Dendritic cell treated with granulocyte-macrophage colony-stimulating factor and Interleukin-4, amounts not matched to agents 40 ng/mL and 50 ng/mL, for 4 days (primary cell): ENCODE measurements at regions not wholly inside any gene's neighbourhood (a gene's known extent, or its start where the extent isn't known, plus 50 kb on each side); places are given as distances from the start of the nearest gene placed in this dataset.

Source experiments
- H3K27ac Mint-ChIP-seq: one replicate; pipeline ENCODE4 v1.8.0; 2022; ENCODE audit warnings: mild to moderate bottlenecking, mixed read lengths
- H3K27me3 Mint-ChIP-seq: one replicate; pipeline ENCODE4 v1.8.0; 2022; ENCODE audit warnings: mild to moderate bottlenecking, mixed read lengths
- H3K36me3 Mint-ChIP-seq: one replicate; pipeline ENCODE4 v1.8.0; 2022; ENCODE audit warnings: low read depth, mixed read lengths
- H3K4me1 Mint-ChIP-seq: one replicate; pipeline ENCODE4 v1.8.0; 2022; ENCODE audit warnings: low read depth, mixed read lengths
- H3K4me3 Mint-ChIP-seq: one replicate; pipeline ENCODE4 v1.8.0; 2022; ENCODE audit warnings: mild to moderate bottlenecking, moderate library complexity, mixed read lengths
- H3K9me3 Mint-ChIP-seq: one replicate; pipeline ENCODE4 v1.8.0; 2022; ENCODE audit warnings: mixed read lengths
- intact Hi-C: fragments of 100-400 bp; cut with micrococcal nuclease; formaldehyde crosslinking; loops from one replicate; pipeline ENCODE4 v1.15.0; 2022

- intact Hi-C loops = no loop called here
- H3K9me3 Mint-ChIP-seq = peaks cover 11% of the 10 kb centered on the region
- no peaks in the 10 kb centered on the region for H3K4me1 Mint-ChIP-seq
- H3K27ac Mint-ChIP-seq = no peak overlapping the region
- no peak overlapping the region for H3K4me3 Mint-ChIP-seq
- H3K27me3 Mint-ChIP-seq = no peaks in the 10 kb centered on the region
- H3K36me3 Mint-ChIP-seq = no peaks in the 10 kb centered on the region
Measured at GRCh38 chr18:26794230-26795101, 71.0 kb downstream of the AQP4 start.

GRCh38 chr18:26792661-26793060 lies 72.8 kb downstream of the AQP4 start:
- Mint-ChIP-seq H3K27ac (no peak overlapping the region), H3K27me3 (no peaks in the 10 kb centered on the region), H3K4me3 (no peak overlapping the region), H3K4me1 (no peaks in the 10 kb centered on the region), H3K9me3 (no peaks in the 10 kb centered on the region), H3K36me3 (no peaks in the 10 kb centered on the region)
- intact Hi-C loops = no loop called here

- no peaks in the 10 kb centered on the region for H3K36me3 Mint-ChIP-seq
Measured at GRCh38 chr18:26791676-26792075, 73.8 kb downstream of the AQP4 start.

GRCh38 chr18:26784599-26784998 lies 80.9 kb downstream of the AQP4 start:
- Mint-ChIP-seq H3K4me3 (no peak overlapping the region), H3K27ac (no peak overlapping the region), H3K36me3 (no peaks in the 10 kb centered on the region), H3K27me3 (peaks cover 1% of the 10 kb centered on the region), H3K4me1 (peaks cover 20% of the 10 kb centered on the region), H3K9me3 (no peaks in the 10 kb centered on the region)
- intact Hi-C loops = no loop called here

More at GRCh38 chr18:26791676-26792075, 73.8 kb downstream of the AQP4 start:
- H3K4me3 Mint-ChIP-seq = no peak overlapping the region
- no peaks in the 10 kb centered on the region for H3K9me3 Mint-ChIP-seq
- H3K27ac Mint-ChIP-seq = no peak overlapping the region
- H3K4me1 Mint-ChIP-seq = no peaks in the 10 kb centered on the region
- H3K27me3 Mint-ChIP-seq = no peaks in the 10 kb centered on the region
- intact Hi-C loops = no loop called here

- Mint-ChIP-seq H3K4me3 (no peak overlapping the region), H3K27me3 (peaks cover 1% of the 10 kb centered on the region), H3K4me1 (peaks cover 21% of the 10 kb centered on the region), H3K27ac (no peak overlapping the region), H3K9me3 (no peaks in the 10 kb centered on the region), H3K36me3 (no peaks in the 10 kb centered on the region)
- intact Hi-C loops = no loop called here
Measured at GRCh38 chr18:26783170-26783569, 82.3 kb downstream of the AQP4 start.

GRCh38 chr18:26780520-26781325 lies 84.8 kb downstream of the AQP4 start:
- H3K36me3 Mint-ChIP-seq = no peaks in the 10 kb centered on the region
- no peak overlapping the region for H3K4me3 Mint-ChIP-seq
- H3K27ac Mint-ChIP-seq = no peak overlapping the region
- H3K9me3 Mint-ChIP-seq = no peaks in the 10 kb centered on the region
- intact Hi-C loops = no loop called here
- H3K27me3 Mint-ChIP-seq = peaks cover 1% of the 10 kb centered on the region
- H3K4me1 Mint-ChIP-seq = peaks cover 36% of the 10 kb centered on the region

GRCh38 chr18:26778054-26778393 lies 87.5 kb downstream of the AQP4 start:
- no peak overlapping the region for H3K27ac Mint-ChIP-seq
- H3K4me3 Mint-ChIP-seq = no peak overlapping the region
- no peaks in the 10 kb centered on the region for H3K9me3 Mint-ChIP-seq
- H3K36me3 Mint-ChIP-seq = no peaks in the 10 kb centered on the region
- H3K4me1 Mint-ChIP-seq = peaks cover 41% of the 10 kb centered on the region
- H3K27me3 Mint-ChIP-seq = peaks cover 1% of the 10 kb centered on the region
- intact Hi-C loops = no loop called here

- Mint-ChIP-seq H3K36me3 (no peaks in the 10 kb centered on the region), H3K4me1 (peaks cover 41% of the 10 kb centered on the region), H3K27me3 (peaks cover 1% of the 10 kb centered on the region), H3K4me3 (no peak overlapping the region), H3K27ac (no peak overlapping the region), H3K9me3 (no peaks in the 10 kb centered on the region)
- intact Hi-C loops = no loop called here
Measured at GRCh38 chr18:26777351-26778053, 88.0 kb downstream of the AQP4 start.

- Mint-ChIP-seq H3K27me3 (no peaks in the 10 kb centered on the region), H3K4me1 (peaks cover 16% of the 10 kb centered on the region), H3K27ac (no peak overlapping the region), H3K4me3 (no peak overlapping the region), H3K9me3 (no peaks in the 10 kb centered on the region), H3K36me3 (no peaks in the 10 kb centered on the region)
- intact Hi-C loops = no loop called here
Measured at GRCh38 chr18:26772691-26773090, 92.8 kb downstream of the AQP4 start.

- peaks cover 7% of the 10 kb centered on the region for H3K4me1 Mint-ChIP-seq
- H3K27ac Mint-ChIP-seq = no peak overlapping the region
- intact Hi-C loops = no loop called here
- H3K27me3 Mint-ChIP-seq = no peaks in the 10 kb centered on the region
- H3K4me3 Mint-ChIP-seq = no peak overlapping the region
- peaks cover 7% of the 10 kb centered on the region for H3K9me3 Mint-ChIP-seq
- H3K36me3 Mint-ChIP-seq = no peaks in the 10 kb centered on the region
Measured at GRCh38 chr18:26771524-26771923, 94.0 kb downstream of the AQP4 start.

- H3K36me3 Mint-ChIP-seq = no peaks in the 10 kb centered on the region
- peaks cover 9% of the 10 kb centered on the region for H3K9me3 Mint-ChIP-seq
- intact Hi-C loops = no loop called here
- peaks cover 5% of the 10 kb centered on the region for H3K4me1 Mint-ChIP-seq
- no peaks in the 10 kb centered on the region for H3K27me3 Mint-ChIP-seq
- H3K27ac Mint-ChIP-seq = no peak overlapping the region
- H3K4me3 Mint-ChIP-seq = no peak overlapping the region
Measured at GRCh38 chr18:26768385-26768784, 97.1 kb downstream of the AQP4 start.

- H3K27me3 Mint-ChIP-seq = no peaks in the 10 kb centered on the region
- no peak overlapping the region for H3K27ac Mint-ChIP-seq
- no peak overlapping the region for H3K4me3 Mint-ChIP-seq
- intact Hi-C loops = no loop called here
- no peaks in the 10 kb centered on the region for H3K36me3 Mint-ChIP-seq
- H3K4me1 Mint-ChIP-seq = peaks cover 9% of the 10 kb centered on the region
- peaks cover 9% of the 10 kb centered on the region for H3K9me3 Mint-ChIP-seq
Measured at GRCh38 chr18:26765498-26765897, 100.0 kb downstream of the AQP4 start.

- no peaks in the 10 kb centered on the region for H3K27me3 Mint-ChIP-seq
- intact Hi-C loops = no loop called here
- no peak overlapping the region for H3K4me3 Mint-ChIP-seq
- H3K36me3 Mint-ChIP-seq = no peaks in the 10 kb centered on the region
- peaks cover 9% of the 10 kb centered on the region for H3K4me1 Mint-ChIP-seq
- H3K27ac Mint-ChIP-seq = no peak overlapping the region
- peaks cover 9% of the 10 kb centered on the region for H3K9me3 Mint-ChIP-seq
Measured at GRCh38 chr18:26764586-26764985, 100.9 kb downstream of the AQP4 start.

- H3K4me1 Mint-ChIP-seq = peaks cover 11% of the 10 kb centered on the region
- intact Hi-C loops = no loop called here
- H3K9me3 Mint-ChIP-seq = peaks cover 9% of the 10 kb centered on the region
- H3K36me3 Mint-ChIP-seq = no peaks in the 10 kb centered on the region
- H3K4me3 Mint-ChIP-seq = no peak overlapping the region
- no peaks in the 10 kb centered on the region for H3K27me3 Mint-ChIP-seq
- no peak overlapping the region for H3K27ac Mint-ChIP-seq
Measured at GRCh38 chr18:26764177-26764576, 101.3 kb downstream of the AQP4 start.
